ENCODE measurements at regions not wholly inside any gene's neighbourhood (a gene's known extent, or its start where the extent isn't known, plus 50 kb on each side); places are given as distances from the start of the nearest gene placed in this dataset.
"Not testable (repeated sequence)": the region's sequence is repeated elsewhere in the genome, so short reads cannot be mapped to it uniquely, and the experiment has no call there.

- no peaks in the 10 kb centered on the region for H3K36me3 Mint-ChIP-seq (ENCODE audit: insufficient read depth in 2 of 2)
- ATAC-seq (replicated peaks in 1 of 2) = no peak
These were observed 315.0 kb downstream of the PTPRU start for GRCh38 chr1:29551123-29551936.

GRCh38 chr1:29550119-29550841, 314.0 kb downstream of the PTPRU start:
- no peak for ATAC-seq (replicated peaks in 1 of 2)
- Mint-ChIP-seq H3K36me3 (ENCODE audit: insufficient read depth in 2 of 2) (no peaks in the 10 kb centered on the region), H3K4me1 (ENCODE audit: low read depth) (no peaks in the 10 kb centered on the region), H3K4me3 (no peak overlapping the region), H3K27ac (no peak overlapping the region), H3K27me3 (ENCODE audit: low read depth) (no peaks in the 10 kb centered on the region), H3K9me3 (no peaks in the 10 kb centered on the region)
- DNase-seq = no peak

More at GRCh38 chr1:29551123-29551936, 315.0 kb downstream of the PTPRU start:
- Mint-ChIP-seq H3K27me3 (ENCODE audit: low read depth) (no peaks in the 10 kb centered on the region), H3K27ac (no peak overlapping the region), H3K9me3 (no peaks in the 10 kb centered on the region), H3K4me3 (no peak overlapping the region), H3K4me1 (ENCODE audit: low read depth) (peaks cover 5% of the 10 kb centered on the region)
- DNase-seq = no peak

DNA sequence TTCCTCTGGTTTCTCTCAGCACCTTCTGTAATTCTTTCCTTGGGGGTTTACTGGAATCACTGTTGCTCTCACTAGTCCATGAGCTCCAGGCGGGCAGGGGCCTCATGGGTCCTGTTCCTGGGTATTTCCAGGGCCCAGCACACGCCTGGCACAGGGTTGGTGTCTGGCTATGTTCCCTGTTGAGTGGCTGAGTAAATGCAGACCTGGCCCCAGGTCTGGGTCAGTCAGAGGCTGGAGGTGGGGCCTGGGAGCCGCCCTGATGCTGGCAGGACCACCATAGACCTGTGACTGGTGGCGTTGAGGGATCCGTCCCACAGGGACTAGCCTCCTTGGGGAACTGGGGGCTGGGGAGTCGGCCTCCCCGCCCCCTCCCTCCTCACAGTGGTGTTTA, 313.4 kb downstream of the PTPRU start:
- DNase-seq; H3K4me1 Mint-ChIP-seq (ENCODE audit: low read depth); H3K27ac Mint-ChIP-seq; ATAC-seq (replicated peaks in 1 of 2); H3K9me3 Mint-ChIP-seq; H3K27me3 Mint-ChIP-seq (ENCODE audit: low read depth); H3K4me3 Mint-ChIP-seq; H3K36me3 Mint-ChIP-seq (ENCODE audit: insufficient read depth in 2 of 2): not testable (repeated sequence)

DNA sequence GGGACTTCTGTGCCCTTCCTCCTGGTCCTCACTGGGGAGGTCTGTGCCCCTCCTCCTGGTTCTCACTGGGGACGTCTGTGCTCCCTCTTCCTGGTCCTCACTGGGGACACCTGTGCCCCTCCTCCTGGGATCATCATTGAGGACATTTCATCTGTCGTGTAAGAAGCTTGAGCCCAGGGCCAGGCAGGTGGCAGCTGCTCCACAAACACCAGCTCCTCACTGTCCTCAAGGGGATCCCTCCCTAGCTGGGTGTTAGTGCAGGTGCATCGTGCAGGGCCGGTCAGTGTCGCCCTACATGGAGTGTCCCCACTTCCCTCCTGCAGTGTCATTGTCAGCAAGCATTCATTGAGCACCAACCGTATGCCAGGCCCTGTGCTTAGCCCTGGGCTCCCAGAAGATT, 312.7 kb downstream of the PTPRU start:
- no peak overlapping the region for H3K27ac Mint-ChIP-seq

GRCh38 chr1:29548091-29548490, 311.8 kb downstream of the PTPRU start:
- Mint-ChIP-seq H3K4me3 (no peak overlapping the region), H3K27ac (no peak overlapping the region), H3K27me3 (ENCODE audit: low read depth) (no peaks in the 10 kb centered on the region), H3K9me3 (no peaks in the 10 kb centered on the region), H3K4me1 (ENCODE audit: low read depth) (no peaks in the 10 kb centered on the region), H3K36me3 (ENCODE audit: insufficient read depth in 2 of 2) (no peaks in the 10 kb centered on the region)
- DNase-seq (no peak), ATAC-seq (replicated peaks in 1 of 2) (no peak)

More for the DNA sequence above, 312.7 kb downstream of the PTPRU start:
- DNase-seq = no peak
- H3K9me3 Mint-ChIP-seq = no peaks in the 10 kb centered on the region
- no peak for ATAC-seq (replicated peaks in 1 of 2)
- no peak overlapping the region for H3K4me3 Mint-ChIP-seq
- no peaks in the 10 kb centered on the region for H3K4me1 Mint-ChIP-seq (ENCODE audit: low read depth)
- H3K36me3 Mint-ChIP-seq (ENCODE audit: insufficient read depth in 2 of 2) = no peaks in the 10 kb centered on the region
- H3K27me3 Mint-ChIP-seq (ENCODE audit: low read depth) = no peaks in the 10 kb centered on the region

- Mint-ChIP-seq H3K36me3 (ENCODE audit: insufficient read depth in 2 of 2) (no peaks in the 10 kb centered on the region), H3K4me1 (ENCODE audit: low read depth) (no peaks in the 10 kb centered on the region), H3K27ac (no peak overlapping the region), H3K4me3 (no peak overlapping the region), H3K9me3 (no peaks in the 10 kb centered on the region), H3K27me3 (ENCODE audit: low read depth) (no peaks in the 10 kb centered on the region)
- DNase-seq (no peak), ATAC-seq (replicated peaks in 1 of 2) (no peak)
These were observed 311.0 kb downstream of the PTPRU start for GRCh38 chr1:29547300-29547699.

DNA sequence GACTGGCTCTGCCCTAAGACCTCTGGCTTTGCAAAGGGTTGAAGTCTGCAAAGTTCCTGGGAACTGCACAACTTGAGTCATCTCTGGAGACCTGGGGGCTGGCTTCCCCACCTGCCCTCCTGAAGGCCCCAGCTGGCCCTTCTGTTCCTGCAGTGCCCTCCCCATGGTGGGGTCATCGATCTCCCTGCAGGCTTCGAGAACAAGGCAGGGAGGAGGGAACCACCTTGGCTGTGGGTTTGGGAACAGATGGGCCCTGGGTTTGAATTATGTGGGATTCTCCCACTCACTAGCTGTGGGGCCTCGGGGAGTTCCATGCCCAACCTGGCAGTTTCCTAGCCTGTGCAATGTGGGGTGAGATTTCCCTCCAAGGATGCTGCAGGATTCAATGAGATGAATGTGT, 310.2 kb downstream of the PTPRU start:
- Mint-ChIP-seq H3K4me3 (no peak overlapping the region), H3K27me3 (ENCODE audit: low read depth) (no peaks in the 10 kb centered on the region), H3K9me3 (no peaks in the 10 kb centered on the region), H3K36me3 (ENCODE audit: insufficient read depth in 2 of 2) (no peaks in the 10 kb centered on the region), H3K4me1 (ENCODE audit: low read depth) (no peaks in the 10 kb centered on the region), H3K27ac (no peak overlapping the region)
- no peak for ATAC-seq (replicated peaks in 1 of 2)
- DNase-seq = no peak

GRCh38 chr1:29544406-29544805, 308.1 kb downstream of the PTPRU start:
- H3K36me3 Mint-ChIP-seq (ENCODE audit: insufficient read depth in 2 of 2) = no peaks in the 10 kb centered on the region
- no peaks in the 10 kb centered on the region for H3K4me1 Mint-ChIP-seq (ENCODE audit: low read depth)
- no peak for ATAC-seq (replicated peaks in 1 of 2)
- DNase-seq = no peak
- no peak overlapping the region for H3K27ac Mint-ChIP-seq
- H3K4me3 Mint-ChIP-seq = no peak overlapping the region
- no peaks in the 10 kb centered on the region for H3K9me3 Mint-ChIP-seq
- no peaks in the 10 kb centered on the region for H3K27me3 Mint-ChIP-seq (ENCODE audit: low read depth)

- Mint-ChIP-seq H3K4me3 (no peak overlapping the region), H3K27me3 (ENCODE audit: low read depth) (no peaks in the 10 kb centered on the region), H3K27ac (no peak overlapping the region), H3K36me3 (ENCODE audit: insufficient read depth in 2 of 2) (no peaks in the 10 kb centered on the region), H3K4me1 (ENCODE audit: low read depth) (no peaks in the 10 kb centered on the region), H3K9me3 (no peaks in the 10 kb centered on the region)
- ATAC-seq (replicated peaks in 1 of 2) (no peak), DNase-seq (no peak)
These were observed 307.3 kb downstream of the PTPRU start for GRCh38 chr1:29543586-29543985.

- H3K9me3 Mint-ChIP-seq = no peaks in the 10 kb centered on the region
- ATAC-seq (replicated peaks in 1 of 2) (no peak), DNase-seq (no peak)
- H3K27ac Mint-ChIP-seq = no peak overlapping the region
- H3K4me1 Mint-ChIP-seq (ENCODE audit: low read depth) = no peaks in the 10 kb centered on the region
- no peaks in the 10 kb centered on the region for H3K27me3 Mint-ChIP-seq (ENCODE audit: low read depth)
- no peaks in the 10 kb centered on the region for H3K36me3 Mint-ChIP-seq (ENCODE audit: insufficient read depth in 2 of 2)
- no peak overlapping the region for H3K4me3 Mint-ChIP-seq
These were observed 306.2 kb downstream of the PTPRU start for GRCh38 chr1:29542548-29542947.

DNA sequence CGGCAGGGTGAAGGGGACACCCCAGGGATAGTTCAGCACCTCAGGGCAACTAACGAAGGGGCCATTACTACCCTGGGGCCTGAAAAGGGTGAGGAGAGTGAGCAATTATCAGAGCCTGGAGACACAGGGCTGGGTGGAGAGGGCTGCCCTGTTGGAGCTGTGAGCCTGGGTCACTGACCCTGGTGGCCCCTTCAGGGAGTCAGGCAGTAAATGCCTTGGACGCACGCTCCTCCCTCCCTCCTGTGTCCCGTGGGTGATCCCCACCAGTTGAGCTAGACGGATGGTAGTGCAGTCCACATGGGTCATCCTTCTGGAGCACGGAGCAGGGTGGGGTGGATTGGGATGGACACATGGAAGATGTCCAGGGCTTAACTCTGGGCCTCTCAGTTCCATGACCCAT, 305.3 kb downstream of the PTPRU start:
- ATAC-seq (replicated peaks in 1 of 2) (no peak), DNase-seq (no peak)
- Mint-ChIP-seq H3K9me3 (no peaks in the 10 kb centered on the region), H3K4me1 (ENCODE audit: low read depth) (no peaks in the 10 kb centered on the region), H3K36me3 (ENCODE audit: insufficient read depth in 2 of 2) (no peaks in the 10 kb centered on the region), H3K27ac (no peak overlapping the region), H3K27me3 (ENCODE audit: low read depth) (no peaks in the 10 kb centered on the region), H3K4me3 (no peak overlapping the region)

DNA sequence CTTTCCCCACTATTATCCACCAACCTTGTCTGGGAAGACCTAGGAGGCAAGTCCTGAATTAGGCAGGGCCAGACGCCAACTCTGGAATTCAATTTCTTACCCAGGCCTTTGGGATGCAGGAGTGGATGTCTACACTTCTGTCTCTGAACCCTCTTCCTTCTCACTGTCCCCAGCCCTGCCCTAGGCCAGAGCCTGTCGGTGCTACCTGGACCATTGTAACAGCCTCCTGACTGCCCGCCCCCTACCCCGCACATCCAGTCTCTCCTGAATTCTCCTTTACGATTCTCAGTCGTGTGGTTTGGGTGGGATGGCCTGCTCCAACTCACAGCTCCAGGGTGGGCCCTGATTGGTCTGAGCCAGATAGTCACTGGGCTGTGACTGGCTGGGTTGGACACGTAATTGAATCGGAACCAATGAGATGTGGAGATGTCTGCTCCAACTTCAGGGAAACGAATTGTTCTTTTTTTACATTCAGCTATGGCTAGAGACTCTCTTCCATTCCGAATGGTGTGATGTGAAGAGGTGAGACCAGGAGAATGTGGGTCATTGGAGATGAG, 304.6 kb downstream of the PTPRU start:
- H3K36me3 Mint-ChIP-seq (ENCODE audit: insufficient read depth in 2 of 2) = no peaks in the 10 kb centered on the region

DNA sequence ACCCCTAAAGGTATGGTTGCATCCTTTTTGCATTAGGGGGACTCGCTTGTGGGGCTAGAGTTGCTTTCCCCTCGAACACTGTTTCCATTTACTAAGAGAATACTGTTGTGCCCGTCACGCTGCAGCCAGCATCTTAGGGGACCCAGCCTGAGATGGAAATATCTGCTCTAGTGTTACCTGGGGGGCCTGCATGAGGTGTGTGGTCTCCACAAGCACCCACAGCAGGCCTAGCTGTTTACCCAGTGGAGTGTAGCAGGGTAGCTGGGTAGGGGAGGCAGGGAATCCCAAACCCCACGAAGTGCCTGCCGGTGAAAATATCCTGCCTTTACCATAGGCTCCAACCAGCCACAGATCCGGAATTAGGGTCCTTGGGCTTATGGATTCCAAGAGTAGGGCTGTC, 303.6 kb downstream of the PTPRU start:
- no peaks in the 10 kb centered on the region for H3K27me3 Mint-ChIP-seq (ENCODE audit: low read depth)
- H3K36me3 Mint-ChIP-seq (ENCODE audit: insufficient read depth in 2 of 2) = no peaks in the 10 kb centered on the region
- no peak for ATAC-seq (replicated peaks in 1 of 2)
- DNase-seq = no peak
- no peak overlapping the region for H3K4me3 Mint-ChIP-seq
- H3K4me1 Mint-ChIP-seq (ENCODE audit: low read depth) = no peaks in the 10 kb centered on the region
- H3K9me3 Mint-ChIP-seq = no peaks in the 10 kb centered on the region
- H3K27ac Mint-ChIP-seq = no peak overlapping the region

More for the DNA sequence above, 304.6 kb downstream of the PTPRU start:
- no peak for DNase-seq
- Mint-ChIP-seq H3K27me3 (ENCODE audit: low read depth) (no peaks in the 10 kb centered on the region), H3K4me1 (ENCODE audit: low read depth) (no peaks in the 10 kb centered on the region), H3K27ac (no peak overlapping the region), H3K4me3 (no peak overlapping the region), H3K9me3 (no peaks in the 10 kb centered on the region)
- no peak for ATAC-seq (replicated peaks in 1 of 2)

Data from activated T-cell treated with anti-CD3 and anti-CD28 coated beads, Interleukin-2, amount 50 U/mL, for 72 hours (primary cell).